CD4-positive, alpha-beta T cell treated with Interleukin-12 subunit alpha and Interleukin-12 subunit beta, for 1 hour (primary cell): ENCODE measurements at regions not wholly inside any gene's neighbourhood (a gene's known extent, or its start where the extent isn't known, plus 50 kb on each side); places are given as distances from the start of the nearest gene placed in this dataset.

Experiments
- DNase-seq: peaks from one replicate; pipeline ENCODE4 v3.0.0-alpha.2; 2020

- DNase-seq, result no peak
These were observed 209.1 kb downstream of the ERMARD start for GRCh38 chr6:169960521-169960885.

DNA sequence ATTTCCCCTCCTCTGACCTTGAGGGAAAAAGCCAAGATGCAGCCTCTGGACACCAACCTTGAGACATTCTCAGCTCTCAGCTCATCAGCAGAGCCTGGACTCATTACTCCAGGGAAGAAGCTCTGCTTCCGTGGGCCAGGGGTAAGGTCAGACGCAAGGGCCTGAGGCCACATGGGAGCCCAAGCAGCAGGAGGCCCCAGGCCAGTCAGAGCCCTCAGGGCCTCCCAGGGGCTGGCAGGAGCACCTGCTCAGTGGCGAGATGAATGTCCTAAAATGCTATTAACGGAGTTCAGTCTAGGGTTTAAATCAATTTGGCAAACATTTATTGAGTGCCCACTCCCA, 208.6 kb downstream of the ERMARD start:
- DNase-seq, result no peak

GRCh38 chr6:169959136-169960002, 207.9 kb downstream of the ERMARD start:
- DNase-seq, result peak; percentile 55

- DNase-seq, result no peak
These were observed 207.1 kb downstream of the ERMARD start for GRCh38 chr6:169958510-169958909.

GRCh38 chr6:169957351-169957963, 206.0 kb downstream of the ERMARD start:
- no peak for DNase-seq

DNA sequence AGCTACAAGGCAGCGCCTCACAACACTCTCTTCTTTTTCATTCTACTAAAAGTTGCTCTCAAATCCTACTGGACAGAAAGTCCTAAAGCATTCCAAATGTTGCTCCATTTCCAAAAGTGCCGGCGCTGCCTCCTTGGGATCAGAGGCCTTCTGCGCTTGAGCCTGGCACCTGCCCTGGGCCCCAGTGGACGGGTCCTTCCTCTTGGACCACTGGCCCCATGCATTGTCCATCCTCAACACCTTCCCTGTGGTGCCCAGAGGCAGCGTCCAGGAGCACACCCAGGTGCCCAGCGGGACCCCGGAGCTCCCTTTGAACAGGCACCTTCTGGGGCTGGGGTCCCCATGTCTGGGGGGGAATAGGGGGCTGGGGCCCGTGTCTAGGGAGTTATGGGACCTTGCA, 205.2 kb downstream of the ERMARD start:
- DNase-seq, result no peak

- DNase-seq, result no peak
These were observed 204.5 kb downstream of the ERMARD start for GRCh38 chr6:169955731-169956437.

DNA sequence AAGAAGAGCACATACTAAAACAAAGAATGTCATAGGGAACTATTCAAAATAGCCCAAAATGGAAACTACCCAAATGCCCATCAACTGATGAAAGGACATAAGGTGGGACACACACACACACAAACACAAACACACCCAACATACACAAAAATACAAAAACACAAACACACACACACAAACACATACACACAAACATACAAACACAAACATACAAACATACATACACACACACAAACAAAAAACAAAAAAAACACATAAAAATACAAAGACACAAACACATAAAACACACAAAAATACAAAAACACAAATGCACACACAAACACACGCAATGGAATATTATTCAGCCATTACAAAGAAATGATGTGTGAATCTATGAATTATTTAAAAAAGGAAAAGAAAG, 203.6 kb downstream of the ERMARD start:
- DNase-seq, result no peak

GRCh38 chr6:169953686-169954085, 202.3 kb downstream of the ERMARD start:
- DNase-seq, result no peak

DNA sequence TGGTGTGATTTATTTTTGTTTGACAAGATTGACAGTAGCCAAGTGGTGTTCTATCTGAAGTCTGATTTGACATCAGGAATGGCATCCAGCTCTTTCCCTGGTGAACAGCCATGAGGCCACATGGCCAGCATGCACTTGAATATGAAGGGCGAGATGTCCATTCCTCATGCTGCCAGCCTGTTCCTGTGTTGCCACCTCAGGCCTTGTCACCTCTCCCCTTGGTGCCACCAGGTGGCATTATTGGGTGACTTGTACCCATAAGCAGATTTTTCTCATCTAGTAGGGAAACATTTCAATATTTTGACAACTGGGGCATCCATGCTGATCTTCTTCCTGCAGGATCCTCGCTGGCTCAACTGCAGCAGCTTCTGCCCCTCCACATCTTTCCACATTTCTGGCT, 199.1 kb downstream of the ERMARD start:
- peak; percentile 30 for DNase-seq

- DNase-seq, result no peak
These were observed 198.2 kb downstream of the ERMARD start for GRCh38 chr6:169949511-169950097.

DNA sequence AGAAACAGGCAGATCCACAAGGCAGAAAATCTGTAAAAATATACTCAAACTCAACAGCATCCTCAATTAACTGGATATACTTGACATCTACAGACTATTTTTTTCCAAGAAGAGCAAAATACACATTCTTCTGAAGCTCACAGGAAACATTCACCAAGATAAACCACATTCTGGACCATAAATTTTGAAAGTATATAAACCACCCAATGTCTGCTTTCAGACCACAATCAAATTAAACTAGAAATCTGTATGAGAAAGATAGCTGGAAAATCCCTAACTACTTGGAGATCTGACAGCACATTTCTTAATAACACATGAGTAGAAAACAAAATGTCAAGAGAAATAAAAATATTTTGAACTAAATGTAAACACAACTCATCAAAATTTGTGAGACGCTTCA, 195.5 kb downstream of the ERMARD start:
- no peak for DNase-seq

- no peak for DNase-seq
These were observed 193.7 kb downstream of the ERMARD start for GRCh38 chr6:169945117-169945516.

- DNase-seq, result no peak
These were observed 193.0 kb downstream of the ERMARD start for GRCh38 chr6:169944415-169944814.

- no peak for DNase-seq
These were observed 192.6 kb downstream of the ERMARD start for GRCh38 chr6:169944061-169944337.

DNA sequence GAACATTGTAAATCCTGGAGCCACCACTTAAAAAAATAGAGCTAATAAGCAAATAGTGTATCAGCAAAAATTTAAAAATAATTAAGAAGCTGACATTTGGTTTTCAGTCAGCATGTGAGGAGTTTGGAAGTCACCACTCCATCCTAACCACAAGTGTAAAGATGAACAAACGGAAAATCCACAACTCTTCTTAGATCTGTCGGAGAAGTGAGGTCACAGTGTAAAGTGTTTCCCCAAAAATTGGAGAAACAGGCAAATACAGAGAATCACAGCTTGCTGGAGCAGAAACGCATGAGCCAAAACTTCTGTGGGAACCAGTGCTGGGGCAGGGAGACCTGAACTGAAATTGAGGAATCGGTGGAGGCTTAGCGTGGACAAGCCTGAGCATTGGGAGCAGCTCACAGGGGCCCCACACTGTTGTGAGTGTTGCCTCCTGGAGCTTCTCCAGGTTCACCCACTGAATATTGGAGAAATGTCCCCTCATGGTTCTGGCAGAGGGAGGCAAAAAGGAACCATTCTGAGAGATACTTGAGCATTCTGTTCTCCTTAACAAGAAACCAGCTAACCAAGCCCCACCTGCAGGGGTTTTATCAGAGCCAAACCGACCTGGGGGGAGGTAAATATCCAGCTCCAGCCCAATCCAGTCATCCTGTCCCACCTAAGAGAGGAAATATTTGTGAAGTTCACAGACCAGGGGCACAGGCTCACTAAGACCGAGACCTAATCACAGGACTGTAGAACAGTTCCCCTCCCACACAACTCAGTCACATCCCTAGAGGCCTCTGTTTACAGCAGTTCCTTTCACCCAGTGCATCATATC, 192.0 kb downstream of the ERMARD start:
- DNase-seq, result no peak

- DNase-seq, result no peak
These were observed 190.8 kb downstream of the ERMARD start for GRCh38 chr6:169942173-169942572.

- DNase-seq, result no peak
These were observed 189.3 kb downstream of the ERMARD start for GRCh38 chr6:169940481-169941271.

GRCh38 chr6:169939554-169940164, 188.2 kb downstream of the ERMARD start:
- no peak for DNase-seq

DNA sequence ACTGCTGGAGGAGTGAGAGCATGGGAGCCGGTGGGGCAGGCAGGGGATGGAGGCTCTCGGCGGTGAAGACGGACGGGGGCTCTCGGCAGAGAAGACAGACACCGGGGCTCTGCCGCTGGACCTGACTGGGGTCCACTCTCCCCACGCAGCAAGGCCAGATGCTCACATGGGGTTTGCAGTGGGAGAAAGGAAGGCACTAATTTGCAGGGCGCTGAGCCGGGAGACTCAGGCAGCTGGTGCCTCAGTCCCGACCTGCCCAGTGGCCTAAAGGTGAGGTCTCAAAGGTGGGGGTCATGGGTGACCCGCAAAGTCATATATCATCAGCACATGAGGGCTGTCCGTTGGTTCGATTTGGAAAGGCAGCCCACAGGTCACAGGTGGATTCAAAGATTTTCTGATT, 187.3 kb downstream of the ERMARD start:
- no peak for DNase-seq

GRCh38 chr6:169938262-169938701, 186.9 kb downstream of the ERMARD start:
- no peak for DNase-seq
